OCI-LY7 (cell line): ENCODE measurements at regions not wholly inside any gene's neighbourhood (a gene's known extent, or its start where the extent isn't known, plus 50 kb on each side); places are given as distances from the start of the nearest gene placed in this dataset.

ENCODE experiments used
- BruUV-seq: library from RNA; stranded (reverse); fragments of 400-500 nt; replicated peaks from 2 replicates; lab custom pipeline; 2021; lab: Mats Ljungman, UMichigan
- CTCF ChIA-PET: fragments of 300-600 bp; sonication (Branson Sonifier 250); formaldehyde crosslinking; loops from one replicate; lab custom pipeline; 2022; ENCODE audit warnings: antibody characterized with exemption; ENCODE audit not compliant: unreplicated experiment; lab: Charles Lee
- POLR2A ChIA-PET: fragments of 300-600 bp; sonication (Branson Sonifier 250); formaldehyde crosslinking; loops from one replicate; lab custom pipeline; 2022; ENCODE audit warnings: antibody characterized with exemption; lab: Charles Lee
- DNase-seq: peaks from one replicate; pipeline ENCODE4 v3.0.0-alpha.2; 2015; ENCODE audit warnings: low spot score
- H2AFZ ChIP-seq: fragments of 200-600 bp; sonication (generic), shearing (Covaris generic); 2 replicates; pipeline ENCODE4 v1.6.1; 2014; ENCODE audit warnings: mild to moderate bottlenecking, antibody characterized with exemption, low read length, moderate library complexity
- H3K27ac ChIP-seq: fragments of 200-600 bp; sonication (generic); 2 replicates; pipeline ENCODE4 v1.5.1; 2014; ENCODE audit warnings: mixed run types, low read depth, mild to moderate bottlenecking, moderate library complexity, low read length, inconsistent platforms; ENCODE audit not compliant: poor library complexity, severe bottlenecking
- H3K36me3 ChIP-seq: fragments of 200-600 bp; sonication (generic); 2 replicates; pipeline ENCODE4 v1.6.1; 2014; ENCODE audit warnings: mild to moderate bottlenecking, antibody characterized with exemption, low read length, moderate library complexity, mixed read lengths; ENCODE audit not compliant: insufficient read depth
- H3K4me1 ChIP-seq: fragments of 200-600 bp; sonication (generic); 2 replicates; pipeline ENCODE4 v1.5.1; 2014; ENCODE audit warnings: mild to moderate bottlenecking, low read length; ENCODE audit not compliant: insufficient read depth, poor library complexity, severe bottlenecking
- H3K4me2 ChIP-seq: fragments of 200-600 bp; sonication (generic); 2 replicates; pipeline ENCODE4 v1.6.1; 2014; ENCODE audit warnings: mild to moderate bottlenecking, low read length
- H3K4me3 ChIP-seq: fragments of 200-600 bp; sonication (generic); 2 replicates; pipeline ENCODE4 v1.5.1; 2014; ENCODE audit warnings: mild to moderate bottlenecking, low read depth, low read length; ENCODE audit not compliant: poor library complexity, severe bottlenecking
- H3K79me2 ChIP-seq: fragments of 200-600 bp; sonication (generic); 2 replicates; pipeline ENCODE4 v1.6.1; 2016; ENCODE audit warnings: low read depth, mild to moderate bottlenecking, low read length, moderate library complexity, mixed read lengths; ENCODE audit not compliant: insufficient read depth
- H3K9me2 ChIP-seq: fragments of 200-600 bp; sonication (generic); 2 replicates; pipeline ENCODE4 v1.6.1; 2016; ENCODE audit warnings: mild to moderate bottlenecking, low read length, mixed read lengths; ENCODE audit not compliant: insufficient read depth
- H3K9me3 ChIP-seq: fragments of 200-600 bp; sonication (generic); 2 replicates; pipeline ENCODE4 v1.6.1; 2014; ENCODE audit warnings: mild to moderate bottlenecking, mixed run types, low read length, mixed read lengths
- H4K20me1 ChIP-seq: fragments of 200-600 bp; sonication (generic); 2 replicates; pipeline ENCODE4 v1.6.1; 2014; ENCODE audit warnings: mild to moderate bottlenecking, antibody characterized with exemption, low read length, moderate library complexity, mixed read lengths; ENCODE audit not compliant: insufficient read depth
- CTCF ChIP-seq: fragments of 200-600 bp; sonication (generic); conservative IDR thresholded peaks from 2 replicates; pipeline ENCODE4 v1.5.1; 2014; ENCODE audit warnings: mild to moderate bottlenecking, antibody characterized with exemption, low read length, moderate library complexity, mixed read lengths
- EZH2phosphoT487 ChIP-seq: fragments of 200-600 bp; sonication (generic); IDR thresholded peaks from 2 replicates; pipeline ENCODE4 v1.6.1; 2018; ENCODE audit warnings: low read depth, borderline replicate concordance, mild to moderate bottlenecking, mixed run types, antibody characterized with exemption, low read length, moderate library complexity, mixed read lengths
- intact Hi-C: fragments of 100-400 bp; cut with micrococcal nuclease; formaldehyde crosslinking; loops from one replicate; pipeline ENCODE4 v1.10.0; 2022; ENCODE audit not compliant: unreplicated experiment

- DNase-seq = no peak
- BruUV-seq = no TSS peak
- no peak overlapping the region for H3K4me2 ChIP-seq
- no peak overlapping the region for H2AFZ ChIP-seq
- no peak overlapping the region for H3K27ac ChIP-seq
- H3K9me3 ChIP-seq = no peaks in the 10 kb centered on the region
- no peaks in the 10 kb centered on the region for H3K36me3 ChIP-seq
- H3K4me3 ChIP-seq = no peak overlapping the region
- POLR2A ChIA-PET = no interaction called here
- no peaks in the 10 kb centered on the region for H3K9me2 ChIP-seq
- H3K79me2 ChIP-seq = no peaks in the 10 kb centered on the region
- no peak for TF ChIP-seq CTCF
- TF ChIP-seq EZH2phosphoT487 = no peak
- H4K20me1 ChIP-seq = no peaks in the 10 kb centered on the region
- intact Hi-C loops = no loop called here
- CTCF ChIA-PET = no interaction called here
- no peaks in the 10 kb centered on the region for H3K4me1 ChIP-seq
These were observed 417.7 kb downstream of the BUD13 start for GRCh38 chr11:116355104-116355503.

DNA sequence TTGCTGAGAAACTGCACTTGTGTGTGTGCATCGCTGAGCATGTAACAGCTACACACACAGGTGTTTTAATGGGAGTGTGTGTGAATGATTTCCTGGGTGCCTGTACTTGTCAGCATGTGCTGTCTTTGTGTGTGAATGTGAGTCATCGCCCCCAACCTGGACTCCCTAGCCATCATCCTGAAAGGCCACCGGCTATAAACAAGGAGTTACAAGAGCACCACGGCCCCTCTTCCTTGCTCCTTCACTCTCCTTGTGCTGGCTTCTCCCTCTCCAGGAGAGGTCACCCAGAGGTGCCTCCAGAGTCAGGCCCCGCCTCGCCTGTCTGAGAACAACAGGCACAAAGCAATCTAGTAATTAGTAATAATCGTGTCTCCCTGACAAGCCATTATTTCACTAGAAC lies 419.2 kb downstream of the BUD13 start:
- Histone ChIP-seq H3K4me3 (no peak overlapping the region), H2AFZ (no peak overlapping the region), H3K9me2 (no peaks in the 10 kb centered on the region), H3K9me3 (no peaks in the 10 kb centered on the region), H3K4me1 (peaks cover 6% of the 10 kb centered on the region), H3K27ac (no peak overlapping the region), H3K36me3 (no peaks in the 10 kb centered on the region), H3K79me2 (no peaks in the 10 kb centered on the region), H3K4me2 (no peak overlapping the region), H4K20me1 (no peaks in the 10 kb centered on the region)
- BruUV-seq = no TSS peak
- no peak for DNase-seq
- POLR2A ChIA-PET = no interaction called here
- TF ChIP-seq CTCF (no peak), EZH2phosphoT487 (no peak)
- CTCF ChIA-PET = no interaction called here
- intact Hi-C loops = no loop called here

GRCh38 chr11:116352881-116353280 lies 419.9 kb downstream of the BUD13 start:
- H3K36me3 ChIP-seq = no peaks in the 10 kb centered on the region
- ChIA-PET CTCF (no interaction called here), POLR2A (no interaction called here)
- no peaks in the 10 kb centered on the region for H4K20me1 ChIP-seq
- TF ChIP-seq EZH2phosphoT487 (no peak), CTCF (no peak)
- no peaks in the 10 kb centered on the region for H3K79me2 ChIP-seq
- H3K4me1 ChIP-seq = peaks cover 13% of the 10 kb centered on the region
- H2AFZ ChIP-seq = no peak overlapping the region
- no peak overlapping the region for H3K27ac ChIP-seq
- BruUV-seq = no TSS peak
- no peaks in the 10 kb centered on the region for H3K9me3 ChIP-seq
- H3K4me2 ChIP-seq = no peak overlapping the region
- no peak overlapping the region for H3K4me3 ChIP-seq
- intact Hi-C loops = no loop called here
- H3K9me2 ChIP-seq = no peaks in the 10 kb centered on the region
- DNase-seq = no peak
